ENCODE measurements at regions not wholly inside any gene's neighbourhood (a gene's known extent, or its start where the extent isn't known, plus 50 kb on each side); places are given as distances from the start of the nearest gene placed in this dataset.
"Not testable (repeated sequence)": the region's sequence is repeated elsewhere in the genome, so short reads cannot be mapped to it uniquely, and the experiment has no call there.

DNA sequence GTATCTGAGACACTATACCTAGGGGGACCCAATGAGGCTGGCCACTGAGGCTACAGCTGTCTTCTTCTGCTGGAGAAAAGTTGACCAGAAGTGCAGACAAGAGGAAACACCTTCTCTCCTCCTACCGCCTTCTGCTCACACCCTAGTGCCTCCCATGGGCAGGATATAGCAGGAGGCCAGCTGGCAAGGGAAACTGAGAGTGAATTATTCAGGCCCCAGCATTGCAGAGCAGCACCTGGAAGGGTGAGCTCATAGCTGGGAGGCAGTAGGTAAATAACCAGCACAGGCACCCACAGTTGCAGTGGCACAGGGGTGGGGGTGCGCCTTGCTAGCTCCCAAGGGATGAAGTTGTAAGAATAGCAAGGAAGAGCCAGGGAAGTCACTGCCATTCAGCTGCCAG lies 267.4 kb upstream of the NCAM1 start:
- no peak for DNase-seq (ENCODE audit: missing footprints)
- intact Hi-C loops (cut with DNase I) = no loop called here
- ATAC-seq = no peak

DNA sequence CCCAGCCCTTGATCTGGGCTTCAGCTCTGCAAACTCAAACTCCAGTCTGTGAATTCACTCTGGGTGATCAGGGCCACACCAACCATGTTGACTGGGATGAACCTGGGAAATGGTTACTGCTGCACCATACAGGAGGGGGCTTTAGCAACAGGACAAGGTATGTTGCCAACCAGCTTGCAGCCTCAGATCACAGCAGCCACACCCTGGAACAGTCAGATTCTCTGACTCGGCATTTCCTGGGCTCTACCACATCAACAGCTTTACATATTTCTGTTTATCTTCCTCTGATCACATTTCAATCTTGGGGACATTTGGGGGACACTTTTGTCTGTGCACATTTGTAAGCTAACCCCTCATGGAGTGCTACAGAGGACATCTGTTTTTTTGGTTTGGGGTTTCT lies 267.0 kb upstream of the NCAM1 start:
- intact Hi-C loops (cut with DNase I) = no loop called here
- no peak for ATAC-seq
- no peak for DNase-seq (ENCODE audit: missing footprints)

DNA sequence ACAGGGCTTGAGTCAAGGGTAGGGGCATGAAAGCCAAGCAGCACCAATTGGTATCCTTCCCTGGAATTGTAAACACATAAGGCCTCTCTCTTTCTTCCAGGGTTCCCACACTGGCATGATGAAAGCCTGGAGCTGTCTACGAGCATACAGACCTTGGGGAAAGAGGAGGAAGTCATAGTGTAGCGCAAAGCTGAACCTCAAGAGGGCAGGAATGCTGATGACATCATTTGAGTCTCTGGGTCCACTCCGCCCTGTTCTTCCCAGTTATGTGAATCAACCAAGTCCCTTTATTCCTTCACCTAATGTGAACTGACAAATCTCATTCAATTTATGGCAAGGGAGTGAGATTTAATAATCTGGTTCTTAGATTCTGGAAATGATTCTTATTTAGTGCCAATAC lies 266.4 kb upstream of the NCAM1 start:
- ATAC-seq = no peak
- intact Hi-C loops (cut with DNase I) = no loop called here

DNA sequence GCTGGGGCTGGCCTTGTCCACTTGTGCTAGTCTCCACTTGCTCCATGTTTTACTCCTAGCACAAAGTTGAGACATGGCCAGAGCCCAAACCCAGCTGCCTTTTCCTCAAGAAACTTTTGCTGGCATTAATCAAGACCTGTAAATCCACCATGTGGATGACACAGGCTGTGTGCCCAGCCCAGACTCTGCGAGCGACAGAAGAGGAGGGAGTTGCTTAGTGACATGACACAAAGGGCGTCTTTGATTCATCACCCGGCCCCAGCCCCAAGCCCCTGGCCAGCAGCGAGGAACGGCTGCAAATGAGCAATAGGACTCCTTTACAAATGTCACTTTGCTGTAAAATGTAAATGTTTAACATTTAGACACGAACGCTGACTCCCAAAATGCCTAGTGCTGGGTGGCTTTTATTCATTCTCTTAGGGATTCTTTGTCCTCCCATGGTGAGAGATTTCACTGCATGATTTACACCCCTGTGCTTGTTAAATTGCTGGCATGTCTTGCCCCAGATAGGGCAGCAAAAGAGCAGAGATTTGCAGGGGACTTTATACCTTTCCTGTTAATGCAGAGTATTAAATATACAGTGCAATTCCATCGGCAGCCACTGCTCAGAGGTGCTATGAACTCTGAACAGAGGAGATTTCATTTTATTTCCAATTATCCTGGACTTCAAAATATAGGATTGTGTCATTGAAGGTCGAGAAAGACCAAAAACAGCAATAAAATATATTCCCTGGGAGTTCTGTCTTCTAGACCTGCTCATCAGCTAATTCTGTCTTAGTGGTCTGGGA lies 263.6 kb upstream of the NCAM1 start:
- peak; percentile 53 for DNase-seq (ENCODE audit: missing footprints)
- intact Hi-C loops (cut with DNase I) = no loop called here
- no peak for ATAC-seq

More for the DNA sequence above, 266.4 kb upstream of the NCAM1 start:
- DNase-seq (ENCODE audit: missing footprints) = peak; percentile 26

DNA sequence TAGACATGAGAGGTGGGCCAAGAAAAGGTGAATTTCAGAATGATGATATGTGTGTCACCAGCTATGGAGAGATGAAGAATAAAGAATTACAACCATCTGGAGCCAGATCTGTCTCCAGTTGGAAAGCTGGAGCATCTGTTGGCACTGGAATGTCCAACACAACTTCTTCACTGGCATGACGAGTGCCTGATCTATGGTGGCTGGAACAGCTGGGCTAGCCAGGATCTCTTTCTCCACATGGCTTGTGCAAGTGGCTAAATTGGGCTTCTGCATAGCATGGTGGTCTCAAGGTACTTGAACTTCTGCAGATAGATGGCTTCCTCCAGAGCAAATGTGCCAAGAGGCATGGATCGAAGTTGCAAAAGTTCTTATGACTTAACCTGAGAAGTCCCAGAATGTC lies 256.1 kb upstream of the NCAM1 start:
- no peak for ATAC-seq
- DNase-seq (ENCODE audit: missing footprints) = no peak
- intact Hi-C loops (cut with DNase I) = no loop called here

DNA sequence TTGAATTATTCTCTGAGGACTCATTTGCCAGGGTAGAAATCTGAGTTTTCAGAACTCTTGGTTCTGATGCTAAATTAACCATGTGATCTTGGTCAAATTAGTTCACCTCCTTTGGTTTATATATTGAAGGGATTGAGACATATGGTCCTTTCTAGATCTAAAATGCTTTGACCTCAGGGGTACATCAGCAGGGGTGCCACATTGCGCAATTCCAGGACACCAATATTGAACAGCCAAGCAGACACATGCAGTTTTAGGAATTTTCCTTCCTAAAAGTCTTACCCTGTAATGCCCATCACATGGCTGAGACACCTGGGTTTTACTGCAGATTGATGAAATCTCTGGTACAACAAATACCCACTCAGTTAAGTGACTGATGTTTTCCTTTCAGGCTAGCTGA lies 254.4 kb upstream of the NCAM1 start:
- DNase-seq (ENCODE audit: missing footprints) = no peak
- intact Hi-C loops (cut with DNase I) = no loop called here
- ATAC-seq = no peak

DNA sequence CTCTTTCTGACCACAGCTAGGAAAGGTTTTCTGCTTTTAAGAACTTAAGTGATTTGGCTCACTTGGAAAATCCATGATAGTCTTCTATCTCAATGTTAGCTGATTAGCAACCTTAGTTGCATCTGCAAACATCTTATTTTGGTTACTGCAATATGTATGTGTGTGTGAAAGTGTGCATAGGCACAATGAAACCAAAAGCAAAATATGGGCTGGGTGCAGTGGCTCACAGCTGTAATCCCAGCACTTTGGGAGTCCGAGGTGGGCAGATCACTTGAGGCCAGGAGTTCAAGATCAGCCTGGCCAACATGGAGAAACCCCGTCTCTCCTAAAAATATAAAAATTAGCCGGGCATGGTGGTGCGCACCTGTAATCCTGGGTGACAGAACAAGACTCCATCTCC lies 246.9 kb upstream of the NCAM1 start:
- DNase-seq (ENCODE audit: missing footprints); ATAC-seq; intact Hi-C loops (cut with DNase I): not testable (repeated sequence)

DNA sequence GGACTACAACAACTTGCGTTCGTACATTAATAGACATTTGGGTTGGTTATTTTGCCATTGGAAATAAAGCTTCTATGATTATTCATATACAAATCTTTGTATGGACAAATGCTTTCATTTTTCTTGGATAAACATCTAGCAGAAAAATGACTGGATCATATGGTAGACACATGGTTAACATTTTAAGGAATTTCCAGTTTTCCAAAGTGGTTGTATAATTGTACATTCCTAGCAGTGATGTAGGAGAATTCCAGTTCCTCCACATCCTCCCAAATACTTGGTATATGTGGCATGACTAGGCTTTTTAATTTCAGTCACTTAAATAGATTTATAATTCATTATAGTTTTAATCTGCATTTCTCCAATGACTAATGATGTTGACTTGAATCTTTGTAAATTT lies 246.2 kb upstream of the NCAM1 start:
- DNase-seq (ENCODE audit: missing footprints) (no peak), ATAC-seq (no peak)
- intact Hi-C loops (cut with DNase I) = no loop called here

DNA sequence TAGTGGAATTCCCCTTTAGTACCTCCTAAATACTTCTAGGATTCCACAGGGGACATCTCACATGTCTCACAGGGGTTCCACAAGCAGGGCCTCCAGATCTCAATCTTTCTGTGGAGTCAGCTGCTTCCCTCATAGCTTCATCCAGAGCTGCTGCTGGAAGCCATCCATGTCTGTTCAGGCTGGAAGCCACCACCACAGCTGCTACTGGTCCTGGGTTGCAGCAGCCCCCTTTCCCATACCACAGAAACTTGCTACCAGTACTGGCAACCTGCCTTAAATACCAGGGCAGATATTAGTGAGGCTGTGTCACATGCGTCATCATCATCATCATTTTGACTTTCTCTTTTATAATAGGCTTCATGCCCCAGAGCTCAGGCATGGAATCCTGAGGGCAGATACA lies 242.7 kb upstream of the NCAM1 start:
- intact Hi-C loops (cut with DNase I) = no loop called here
- DNase-seq (ENCODE audit: missing footprints) (no peak), ATAC-seq (no peak)

DNA sequence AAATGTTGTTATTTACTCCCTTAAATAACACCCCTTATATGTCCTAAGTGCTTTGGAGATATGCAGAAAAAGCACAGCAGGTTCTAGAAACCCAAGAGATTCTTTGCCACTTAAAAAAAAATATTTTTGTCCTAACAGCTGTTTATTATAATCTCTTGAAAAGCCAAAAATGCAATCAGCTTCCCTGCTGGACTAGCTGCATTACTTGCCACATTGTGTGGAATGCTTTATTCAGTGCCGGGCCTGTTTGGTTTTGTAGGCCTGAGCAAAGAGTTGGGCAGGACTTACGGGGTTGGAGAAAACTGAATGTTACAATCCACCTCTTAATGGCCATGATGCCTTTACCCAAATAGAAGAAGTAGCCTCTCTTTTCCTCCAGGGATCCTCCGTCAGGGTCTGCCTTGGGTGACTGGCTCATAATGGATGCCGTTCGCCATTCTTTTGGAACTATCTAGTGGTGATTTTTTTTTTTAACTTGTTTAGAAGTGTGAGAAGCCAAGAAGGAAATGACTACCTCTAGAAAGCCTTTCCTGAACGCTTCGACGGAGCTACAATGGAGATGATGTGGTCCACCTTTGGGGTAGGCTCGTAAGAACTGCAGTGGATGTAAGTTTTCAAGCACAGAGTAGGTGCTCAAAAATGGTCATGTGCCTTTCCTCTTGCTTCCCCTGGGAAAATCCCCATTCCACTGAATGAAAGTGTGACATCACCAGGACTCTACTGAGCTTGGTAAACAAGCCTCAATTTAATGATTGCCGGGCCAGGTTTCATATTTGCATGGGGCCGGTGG lies 241.3 kb upstream of the NCAM1 start:
- ATAC-seq = no peak
- DNase-seq (ENCODE audit: missing footprints) = no peak
- intact Hi-C loops (cut with DNase I) = no loop called here

DNA sequence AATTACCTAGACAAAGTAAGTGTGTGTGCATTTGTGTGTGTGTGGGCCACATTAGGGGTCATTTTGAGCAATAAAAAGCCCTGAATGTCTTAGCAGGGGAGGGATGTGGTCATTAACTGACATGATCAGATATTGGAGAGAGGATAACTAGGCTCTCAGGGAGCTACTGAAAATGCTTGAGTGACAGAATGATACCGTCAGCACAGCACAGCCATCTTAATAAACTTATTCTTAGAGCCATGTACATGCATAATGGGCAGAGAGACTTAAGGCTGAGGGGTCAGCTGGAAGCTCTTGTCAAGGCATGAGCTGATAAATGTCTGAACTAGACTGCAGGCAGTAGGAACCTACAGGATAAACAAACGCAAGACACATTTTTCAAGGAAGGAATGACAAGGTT lies 239.1 kb upstream of the NCAM1 start:
- no peak for DNase-seq (ENCODE audit: missing footprints)
- intact Hi-C loops (cut with DNase I) = no loop called here
- no peak for ATAC-seq

DNA sequence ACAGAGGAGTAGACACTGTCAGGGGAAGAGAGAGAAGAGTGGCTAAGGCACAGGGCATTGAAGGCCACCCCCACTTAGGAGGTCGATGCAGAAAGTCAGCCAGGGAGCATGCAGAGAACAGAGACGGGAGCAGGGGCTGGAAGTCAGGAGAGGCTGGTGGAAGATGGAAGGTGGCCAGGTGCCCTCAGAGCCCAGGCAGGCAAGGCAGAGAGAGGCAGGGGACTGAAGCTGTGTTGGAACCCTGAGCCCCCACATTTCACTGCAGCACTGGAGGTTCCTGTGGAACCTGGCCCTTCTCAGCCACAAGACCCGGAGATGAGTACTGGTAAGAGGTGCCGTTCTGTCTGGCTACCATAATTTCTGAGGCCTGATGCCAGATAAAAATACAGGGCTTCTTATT lies 238.3 kb upstream of the NCAM1 start:
- DNase-seq (ENCODE audit: missing footprints) (no peak), ATAC-seq (no peak)
- intact Hi-C loops (cut with DNase I) = no loop called here

DNA sequence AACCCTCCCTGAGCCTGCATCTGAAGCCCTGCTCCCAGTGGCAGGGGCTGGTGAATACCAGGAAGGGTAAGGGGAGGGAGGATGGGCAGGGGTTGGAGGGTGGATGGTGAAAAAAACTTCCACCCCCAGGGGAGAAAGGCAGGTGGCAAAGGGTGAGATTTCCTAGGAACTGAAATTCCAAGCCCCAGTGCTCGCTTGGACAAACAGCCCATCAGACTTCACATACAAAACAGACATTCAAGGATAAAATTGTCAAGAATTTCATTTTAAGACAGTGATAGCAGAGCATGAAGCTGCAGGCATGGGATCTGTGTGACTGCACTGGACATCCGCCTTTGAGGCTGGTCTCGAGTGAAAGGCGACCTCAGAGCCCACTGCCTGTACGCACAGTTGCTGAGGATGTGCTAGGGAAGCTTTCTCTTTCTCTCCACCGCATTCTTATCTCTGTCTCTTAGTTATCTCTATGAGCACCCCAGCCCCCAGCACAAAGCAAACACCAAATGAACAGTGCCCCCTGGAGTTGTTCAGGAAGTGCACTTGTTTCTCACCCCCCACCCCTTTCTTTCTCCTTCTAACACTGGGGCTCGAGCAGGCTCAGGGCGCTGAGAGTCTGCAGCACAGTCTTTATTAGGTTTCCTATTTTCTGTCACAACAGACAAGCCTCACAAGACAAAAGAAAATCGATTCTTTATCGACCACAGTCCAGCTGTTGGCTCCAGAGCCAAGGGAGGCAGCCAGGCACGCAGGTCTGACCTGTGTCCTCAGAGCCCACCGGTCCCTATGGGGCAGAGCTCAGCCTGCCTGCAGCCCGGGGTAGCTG lies 237.3 kb upstream of the NCAM1 start:
- DNase-seq (ENCODE audit: missing footprints) (no peak), ATAC-seq (no peak)
- intact Hi-C loops (cut with DNase I) = no loop called here

DNA sequence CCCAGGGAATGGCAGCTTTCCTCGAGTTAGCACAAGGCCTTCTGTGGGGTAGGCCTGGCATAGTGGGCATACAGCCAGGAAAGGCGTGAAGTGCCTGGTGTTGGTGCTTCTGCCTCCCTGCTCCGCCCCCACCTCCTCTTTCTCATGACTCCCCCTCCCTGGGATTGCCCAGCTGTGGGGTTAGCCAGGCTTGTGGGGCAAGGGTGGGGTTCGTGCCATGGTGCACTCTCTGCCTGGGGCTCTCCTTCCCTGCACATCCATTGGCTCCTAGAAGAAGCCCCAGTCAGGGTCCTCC lies 236.8 kb upstream of the NCAM1 start:
- intact Hi-C loops (cut with DNase I) = no loop called here
- ATAC-seq = no peak

DNA sequence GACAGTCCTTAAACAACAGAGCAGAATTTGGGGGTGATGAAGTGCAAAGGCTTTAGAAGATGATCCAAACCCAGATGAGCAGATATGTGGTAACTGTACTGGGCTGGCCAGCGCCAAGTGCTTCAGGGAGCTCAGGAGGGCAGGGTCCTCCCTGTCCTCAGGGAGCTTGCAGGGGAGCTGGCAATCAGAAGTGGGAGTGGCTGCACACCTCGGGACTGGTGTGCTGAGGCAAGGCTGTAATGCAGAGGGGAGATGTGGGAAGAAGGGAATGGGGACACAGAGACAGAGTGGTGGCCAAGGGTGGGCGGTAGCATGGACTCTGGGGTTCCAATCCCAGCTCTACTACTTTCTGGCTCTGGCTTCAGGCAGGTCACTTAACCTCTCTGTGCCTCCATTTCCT lies 235.6 kb upstream of the NCAM1 start:
- DNase-seq (ENCODE audit: missing footprints) (no peak), ATAC-seq (no peak)
- intact Hi-C loops (cut with DNase I) = no loop called here

More for the DNA sequence above, 236.8 kb upstream of the NCAM1 start:
- no peak for DNase-seq (ENCODE audit: missing footprints)

DNA sequence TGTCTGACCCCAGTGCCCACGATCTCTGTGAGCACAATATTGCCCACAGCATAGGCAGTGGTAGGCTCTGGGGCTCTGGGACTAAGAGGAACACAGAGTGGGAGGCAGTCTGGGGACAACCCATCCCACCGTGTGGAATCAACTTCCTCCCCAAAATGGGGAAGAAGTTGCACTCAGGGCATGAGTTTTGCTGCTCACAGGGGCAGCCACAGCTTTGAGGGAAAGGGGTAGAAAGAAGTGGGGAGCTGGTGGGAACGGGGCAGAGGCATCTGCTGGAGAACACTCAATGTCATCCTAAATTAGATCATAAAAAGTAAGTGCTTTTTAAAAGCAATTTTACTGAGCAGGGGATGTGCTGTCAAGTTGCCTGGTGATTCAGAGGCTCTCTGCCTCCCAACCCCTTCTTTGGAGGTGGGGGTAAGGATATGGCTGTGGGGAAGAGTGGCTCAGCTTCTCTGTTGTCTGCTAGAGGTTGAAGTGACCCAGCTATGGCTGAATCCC lies 233.8 kb upstream of the NCAM1 start:
- DNase-seq (ENCODE audit: missing footprints) (no peak), ATAC-seq (no peak)
- intact Hi-C loops (cut with DNase I) = no loop called here

DNA sequence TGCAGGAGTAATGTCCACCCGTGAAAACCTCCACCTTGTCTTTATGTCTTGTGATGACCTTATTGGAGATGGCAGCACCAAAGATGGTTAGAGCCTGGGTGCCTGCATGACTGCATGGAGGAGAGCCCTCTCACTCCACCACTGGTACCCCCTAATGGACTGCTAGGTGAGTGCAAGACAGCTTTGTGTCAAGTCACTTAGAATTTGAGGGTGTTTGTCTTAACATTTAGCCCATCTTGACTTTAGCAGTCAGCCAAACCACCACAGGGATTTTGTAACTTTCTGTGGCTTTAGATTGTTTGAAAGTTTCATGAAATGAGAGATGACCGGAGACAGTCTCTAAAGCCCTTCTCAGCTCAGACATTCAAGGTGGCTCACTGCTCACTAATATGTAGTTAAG lies 232.9 kb upstream of the NCAM1 start:
- intact Hi-C loops (cut with DNase I) = no loop called here
- ATAC-seq (no peak), DNase-seq (ENCODE audit: missing footprints) (no peak)

DNA sequence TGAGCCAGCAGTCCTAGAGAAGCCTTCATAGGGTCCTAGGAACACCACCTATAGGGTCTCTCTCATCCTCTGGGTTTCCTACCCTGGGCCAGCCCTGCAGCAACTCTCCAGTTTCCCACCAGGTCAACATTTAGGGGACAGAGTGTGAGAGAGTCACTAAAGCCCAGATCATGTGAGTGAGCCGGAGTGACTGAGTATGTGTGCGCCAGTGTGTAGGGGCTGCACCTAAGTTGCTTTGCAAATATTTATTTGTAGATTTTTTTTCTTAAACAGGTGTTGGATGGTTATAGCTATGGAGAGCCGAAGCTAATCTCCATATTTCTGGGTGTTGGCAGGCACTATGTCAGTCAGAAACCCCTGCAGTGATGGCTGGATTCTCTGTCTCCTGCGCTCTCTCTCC lies 232.5 kb upstream of the NCAM1 start:
- intact Hi-C loops (cut with DNase I) = no loop called here
- DNase-seq (ENCODE audit: missing footprints) = no peak
- ATAC-seq = no peak

DNA sequence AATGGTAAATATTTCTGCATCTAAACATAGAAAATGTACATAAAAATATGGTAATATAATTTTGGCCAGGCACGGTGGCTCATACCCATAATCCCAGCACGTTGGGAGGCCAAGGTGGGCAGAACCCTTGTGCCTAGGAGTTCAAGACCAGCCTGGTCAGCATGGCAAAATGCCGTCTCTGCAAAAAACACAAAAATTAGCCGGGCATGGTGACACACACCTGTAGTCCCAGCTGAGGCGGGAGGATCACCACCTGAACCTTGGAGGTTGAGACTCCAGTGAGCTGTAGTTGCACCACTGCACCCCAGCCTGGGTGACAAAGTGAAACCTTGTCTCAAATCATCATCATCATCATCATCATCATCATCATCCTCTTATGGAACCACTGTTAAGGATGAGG lies 230.6 kb upstream of the NCAM1 start:
- intact Hi-C loops (cut with DNase I) = no loop called here
- DNase-seq (ENCODE audit: missing footprints) (no peak), ATAC-seq (no peak)

DNA sequence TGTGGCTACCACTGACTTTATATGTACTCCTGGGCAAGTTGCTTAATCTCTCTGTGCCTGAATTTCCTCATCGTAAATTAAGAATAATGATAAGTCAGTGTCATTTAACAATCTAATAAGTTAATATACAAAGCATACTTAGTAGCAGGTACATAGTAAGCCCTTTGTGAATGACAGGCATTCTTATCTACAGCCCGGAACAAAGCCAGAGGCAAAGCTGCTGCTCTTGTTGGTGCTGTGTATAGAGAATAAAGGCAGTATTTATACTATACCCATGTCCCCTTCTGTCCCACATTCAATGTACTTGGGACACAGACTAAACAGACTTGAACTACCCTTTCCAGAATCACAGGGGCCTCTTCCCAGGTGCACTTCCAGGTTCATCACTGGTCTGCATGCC lies 229.7 kb upstream of the NCAM1 start:
- DNase-seq (ENCODE audit: missing footprints) (no peak), ATAC-seq (no peak)
- intact Hi-C loops (cut with DNase I) = no loop called here

Measured in Right ventricle myocardium inferior (tissue), 1 donor.